Upper lobe of left lung (tissue), 6 donors: ENCODE measurements at regions not wholly inside any gene's neighbourhood (a gene's known extent, or its start where the extent isn't known, plus 50 kb on each side); places are given as distances from the start of the nearest gene placed in this dataset.
"Not testable (repeated sequence)": the region's sequence is repeated elsewhere in the genome, so short reads cannot be mapped to it uniquely, and the experiment has no call there.

Source experiments
- ATAC-seq, 2 donors: fragments of 200-7000 bp; cut with Tn5 transposase; one replicate each; pipeline ENCODE4 v1.9.1; 2022; ENCODE audit warnings: mild to moderate bottlenecking in 2 of 2, moderate library complexity in 2 of 2; ENCODE audit not compliant: low FRiP score in 2 of 2
- DNase-seq, 2 donors: peaks; one replicate each; pipeline ENCODE4 v3.0.0-alpha.2; 2019 to 2020
- H3K27ac ChIP-seq, 4 donors: fragments of 200-600 bp; sonication (generic); one replicate each; pipeline ENCODE4 v1.5.1; 2016 to 2019
- H3K27me3 ChIP-seq, 4 donors: fragments of 200-600 bp; sonication (generic); one replicate each; pipeline ENCODE4 v1.5.1; 2017 to 2019
- H3K36me3 ChIP-seq, 4 donors: fragments of 200-600 bp; sonication (generic); one replicate each; pipeline ENCODE4 v1.5.1; 2016 to 2019
- H3K4me1 ChIP-seq, 4 donors: fragments of 200-600 bp; sonication (generic); one replicate each; pipeline ENCODE4 v1.5.1; 2018 to 2019
- H3K4me3 ChIP-seq, 4 donors: fragments of 200-600 bp; sonication (generic); one replicate each; pipeline ENCODE4 v1.5.1; 2017 to 2019; ENCODE audit warnings: mild to moderate bottlenecking in 2 of 4, moderate library complexity in 1 of 4
- H3K9me3 ChIP-seq, 4 donors: fragments of 200-600 bp; sonication (generic); one replicate each; pipeline ENCODE4 v1.5.1; 2018 to 2019
- CTCF ChIP-seq, 6 experiments: fragments of 450-650 bp in 4 of 6; fragments of 200-600 bp in 2 of 6; sonication (generic) in 2 of 6; IDR thresholded peaks; one replicate each; pipeline ENCODE4 v1.5.1; 2016 to 2019; ENCODE audit warnings: antibody characterized with exemption in 6 of 6
- EP300 ChIP-seq, 4 donors: sonication (generic); formaldehyde crosslinking; IDR thresholded peaks; one replicate each; pipeline ENCODE4 v1.5.1; 2017; ENCODE audit warnings: antibody characterized with exemption in 4 of 4, control low read depth in 2 of 4
- POLR2A ChIP-seq, 4 donors: fragments of 450-650 bp; IDR thresholded peaks; one replicate each; pipeline ENCODE4 v1.5.1; 2016 to 2017; ENCODE audit warnings: antibody characterized with exemption in 4 of 4, mild to moderate bottlenecking in 2 of 4
- POLR2AphosphoS5 ChIP-seq, 2 donors: sonication (generic); formaldehyde crosslinking; IDR thresholded peaks; one replicate each; pipeline ENCODE4 v1.5.1; 2017; ENCODE audit warnings: antibody characterized with exemption in 2 of 2
- WGBS, 2 donors: methylation state at CpG; one replicate each; pipeline ENCODE4 v1.1.5; 2017 to 2018; 5-methylcytosine and 5-hydroxymethylcytosine counted together
- donor health status: DM: no; HTN: no; CAD: no; lungs with moderate emphysema.
- donor health status: DM: no; HTN: yes; CAD: no; lungs with severe emphysema.

GRCh38 chr2:235227590-235227989 is 266.3 kb upstream of the AGAP1 start:
- Histone ChIP-seq H3K4me1 (peaks cover 7 to 18% (median 12%) of the 10 kb centered on the region in 4 donors), H3K27ac (no peak overlapping the region), H3K4me3 (no peak overlapping the region), H3K9me3 (no peaks in the 10 kb centered on the region), H3K27me3 (no peaks in the 10 kb centered on the region), H3K36me3 (no peaks in the 10 kb centered on the region)
- TF ChIP-seq CTCF (IDR thresholded peaks at IDR 0.05), result no peak
- TF ChIP-seq EP300 (IDR thresholded peaks at IDR 0.05), result no peak
- no peak for TF ChIP-seq POLR2AphosphoS5 (IDR thresholded peaks at IDR 0.05)
- no peak for TF ChIP-seq POLR2A (IDR thresholded peaks at IDR 0.05)
- WGBS, 2 donors, result 67 to 78% methylated on average over 1 of the region's 1 CpG
- no peak for DNase-seq
- ATAC-seq, result no peak

- H3K27me3 ChIP-seq, H3K36me3 ChIP-seq, DNase-seq, ATAC-seq, H3K27ac ChIP-seq, H3K4me3 ChIP-seq, H3K9me3 ChIP-seq: not testable (repeated sequence)
- 85 to 93% methylated on average over 3 of the region's 3 CpGs for WGBS, 2 donors
- peaks cover 7 to 18% (median 12%) of the 10 kb centered on the region in 4 donors for H3K4me1 ChIP-seq
Measured at GRCh38 chr2:235228422-235228821, 265.4 kb upstream of the AGAP1 start.

- WGBS, 2 donors, result 56 to 57% methylated on average over 3 of the region's 3 CpGs
Measured at GRCh38 chr2:235229236-235229635, 264.6 kb upstream of the AGAP1 start.

GRCh38 chr2:235230821-235231601 is 262.8 kb upstream of the AGAP1 start:
- H3K4me1 ChIP-seq, result peaks cover 7 to 18% (median 12%) of the 10 kb centered on the region in 4 donors
- H3K27ac ChIP-seq, result peak overlapping the region in 2 of 4 donors; percentile 2 to 13
- ATAC-seq, result peak in 1 of 2 donors; percentile 52
- TF ChIP-seq EP300 (IDR thresholded peaks at IDR 0.05) (no peak), POLR2A (IDR thresholded peaks at IDR 0.05) (no peak), POLR2AphosphoS5 (IDR thresholded peaks at IDR 0.05) (no peak), CTCF (IDR thresholded peaks at IDR 0.05) (no peak)
- H3K36me3 ChIP-seq, result no peaks in the 10 kb centered on the region
- H3K27me3 ChIP-seq, result no peaks in the 10 kb centered on the region
- peak in 1 of 2 donors; percentile 49 for DNase-seq
- H3K9me3 ChIP-seq, result no peaks in the 10 kb centered on the region
- no peak overlapping the region for H3K4me3 ChIP-seq
- WGBS, 2 donors, result 39 to 45% methylated on average over 8 of the region's 8 CpGs

More at GRCh38 chr2:235229236-235229635, 264.6 kb upstream of the AGAP1 start:
- no peak overlapping the region for H3K4me3 ChIP-seq
- no peaks in the 10 kb centered on the region for H3K36me3 ChIP-seq
- H3K27ac ChIP-seq, result no peak overlapping the region
- H3K9me3 ChIP-seq, result no peaks in the 10 kb centered on the region
- ATAC-seq (no peak), DNase-seq (no peak)
- no peak for TF ChIP-seq EP300 (IDR thresholded peaks at IDR 0.05)
- TF ChIP-seq CTCF (IDR thresholded peaks at IDR 0.05), result no peak
- TF ChIP-seq POLR2A (IDR thresholded peaks at IDR 0.05), result no peak
- no peak for TF ChIP-seq POLR2AphosphoS5 (IDR thresholded peaks at IDR 0.05)
- no peaks in the 10 kb centered on the region for H3K27me3 ChIP-seq
- H3K4me1 ChIP-seq, result peaks cover 7 to 18% (median 12%) of the 10 kb centered on the region in 4 donors

GRCh38 chr2:235232449-235233433 is 261.1 kb upstream of the AGAP1 start:
- 89 to 90% methylated on average over 20 of the region's 20 CpGs for WGBS, 2 donors
- DNase-seq, result no peak
- H3K27me3 ChIP-seq, result no peaks in the 10 kb centered on the region
- H3K9me3 ChIP-seq, result no peaks in the 10 kb centered on the region
- peaks cover 7 to 18% (median 12%) of the 10 kb centered on the region in 4 donors for H3K4me1 ChIP-seq
- H3K27ac ChIP-seq, result no peak overlapping the region
- H3K4me3 ChIP-seq, result no peak overlapping the region
- ATAC-seq, result peak in 1 of 2 donors; percentile 13
- no peaks in the 10 kb centered on the region for H3K36me3 ChIP-seq
- TF ChIP-seq POLR2AphosphoS5 (IDR thresholded peaks at IDR 0.05), result no peak
- TF ChIP-seq EP300 (IDR thresholded peaks at IDR 0.05), result no peak
- TF ChIP-seq CTCF (IDR thresholded peaks at IDR 0.05), result no peak
- TF ChIP-seq POLR2A (IDR thresholded peaks at IDR 0.05), result no peak
